DOHH2 (cell line): ENCODE measurements at regions not wholly inside any gene's neighbourhood (a gene's known extent, or its start where the extent isn't known, plus 50 kb on each side); places are given as distances from the start of the nearest gene placed in this dataset.

Source experiments
- H3F3A ChIP-seq: fragments of 200-600 bp; sonication (generic), shearing (Covaris generic); 2 replicates; pipeline ENCODE4 v1.6.0; 2016; ENCODE audit warnings: antibody characterized with exemption, mild to moderate bottlenecking; ENCODE audit not compliant: control insufficient read depth, insufficient read depth
- H3K27ac ChIP-seq: fragments of 200-600 bp; sonication (generic); 2 replicates; pipeline ENCODE4 v1.5.1; 2014; ENCODE audit warnings: low read depth, mild to moderate bottlenecking, low read length, moderate library complexity
- H3K27me3 ChIP-seq: fragments of 200-600 bp; sonication (generic); 2 replicates; pipeline ENCODE4 v1.6.1; 2014; ENCODE audit warnings: mild to moderate bottlenecking, low read length, mixed read lengths; ENCODE audit not compliant: control insufficient read depth
- H3K36me3 ChIP-seq: fragments of 200-600 bp; sonication (generic); 2 replicates; pipeline ENCODE4 v1.6.1; 2014; ENCODE audit warnings: mild to moderate bottlenecking, low read length, moderate library complexity, mixed read lengths; ENCODE audit not compliant: control insufficient read depth
- H3K4me1 ChIP-seq: fragments of 200-600 bp; sonication (generic); 2 replicates; pipeline ENCODE4 v1.6.1; 2014; ENCODE audit warnings: mild to moderate bottlenecking, low read length, mixed read lengths; ENCODE audit not compliant: control insufficient read depth
- H3K4me2 ChIP-seq: fragments of 200-600 bp; sonication (generic); 2 replicates; pipeline ENCODE4 v1.6.0; 2014; ENCODE audit warnings: mild to moderate bottlenecking, low read length, moderate library complexity
- H3K4me3 ChIP-seq: fragments of 200-600 bp; sonication (generic); 2 replicates; pipeline ENCODE4 v1.5.1; 2014; ENCODE audit warnings: mild to moderate bottlenecking, low read length, mixed read lengths
- H3K79me2 ChIP-seq: fragments of 200-600 bp; sonication (generic); 2 replicates; pipeline ENCODE4 v1.6.1; 2014; ENCODE audit warnings: mild to moderate bottlenecking, low read length, mixed read lengths; ENCODE audit not compliant: control insufficient read depth
- H3K9me2 ChIP-seq: fragments of 200-600 bp; sonication (generic); replicated peaks from 2 replicates; pipeline ENCODE4 v1.6.1; 2014; ENCODE audit warnings: mild to moderate bottlenecking, low read length, mixed read lengths; ENCODE audit not compliant: control insufficient read depth
- H3K9me3 ChIP-seq: fragments of 200-600 bp; sonication (generic); 2 replicates; pipeline ENCODE4 v1.6.1; 2014; ENCODE audit warnings: antibody characterized with exemption, low read length, mixed read lengths; ENCODE audit not compliant: control insufficient read depth, insufficient read depth
- H4K20me1 ChIP-seq: fragments of 200-600 bp; sonication (generic); 2 replicates; pipeline ENCODE4 v1.6.0; 2014; ENCODE audit warnings: low read depth, mild to moderate bottlenecking, antibody characterized with exemption, low read length, moderate library complexity; ENCODE audit not compliant: control insufficient read depth, insufficient read depth
- CTCF ChIP-seq: fragments of 200-600 bp; sonication (generic); IDR thresholded peaks from one replicate; pipeline ENCODE4 v1.5.1; 2014; ENCODE audit warnings: antibody characterized with exemption, mild to moderate bottlenecking, low read depth, low read length; ENCODE audit not compliant: poor library complexity, severe bottlenecking
- EZH2phosphoT487 ChIP-seq: fragments of 200-600 bp; sonication (generic); IDR thresholded peaks from 2 replicates; pipeline ENCODE4 v1.6.1; 2017; ENCODE audit warnings: borderline replicate concordance, mild to moderate bottlenecking, antibody characterized with exemption, low read length, moderate library complexity, mixed read lengths

GRCh38 chr4:12707381-12708175, 776.6 kb downstream of the RAB28 start:
- Histone ChIP-seq H3K27me3 (no peaks in the 10 kb centered on the region), H3K36me3 (no peaks in the 10 kb centered on the region), H3K4me2 (no peak overlapping the region), H4K20me1 (no peaks in the 10 kb centered on the region), H3K79me2 (no peaks in the 10 kb centered on the region), H3K9me3 (no peaks in the 10 kb centered on the region), H3K27ac (no peak overlapping the region), H3K4me3 (no peak overlapping the region), H3K4me1 (no peaks in the 10 kb centered on the region), H3F3A (no peaks in the 10 kb centered on the region), H3K9me2 (no peaks in the 10 kb centered on the region)
- TF ChIP-seq EZH2phosphoT487, result no peak
- TF ChIP-seq CTCF, result no peak

- H3K79me2 ChIP-seq, result no peaks in the 10 kb centered on the region
- H3K27ac ChIP-seq, result no peak overlapping the region
- no peaks in the 10 kb centered on the region for H3K9me3 ChIP-seq
- no peaks in the 10 kb centered on the region for H4K20me1 ChIP-seq
- no peak overlapping the region for H3K4me3 ChIP-seq
- H3K27me3 ChIP-seq, result no peaks in the 10 kb centered on the region
- H3K4me1 ChIP-seq, result no peaks in the 10 kb centered on the region
- no peaks in the 10 kb centered on the region for H3K36me3 ChIP-seq
- no peaks in the 10 kb centered on the region for H3F3A ChIP-seq
- TF ChIP-seq CTCF, result no peak
- no peak for TF ChIP-seq EZH2phosphoT487
- H3K9me2 ChIP-seq, result no peaks in the 10 kb centered on the region
- no peak overlapping the region for H3K4me2 ChIP-seq
These were observed 781.1 kb downstream of the RAB28 start for GRCh38 chr4:12703036-12703435.

GRCh38 chr4:12701384-12701783, 782.8 kb downstream of the RAB28 start:
- H3K27ac ChIP-seq, result no peak overlapping the region
- no peak overlapping the region for H3K4me2 ChIP-seq
- no peaks in the 10 kb centered on the region for H3F3A ChIP-seq
- H3K9me2 ChIP-seq, result no peaks in the 10 kb centered on the region; the same call in 1 of the 2 replicates
- H3K27me3 ChIP-seq, result no peaks in the 10 kb centered on the region
- no peak for TF ChIP-seq EZH2phosphoT487
- no peak for TF ChIP-seq CTCF
- no peaks in the 10 kb centered on the region for H3K9me3 ChIP-seq
- no peaks in the 10 kb centered on the region for H4K20me1 ChIP-seq
- H3K4me1 ChIP-seq, result no peaks in the 10 kb centered on the region
- H3K79me2 ChIP-seq, result no peaks in the 10 kb centered on the region
- no peak overlapping the region for H3K4me3 ChIP-seq
- no peaks in the 10 kb centered on the region for H3K36me3 ChIP-seq
